GM12878 (cell line): ENCODE measurements at regions not wholly inside any gene's neighbourhood (a gene's known extent, or its start where the extent isn't known, plus 50 kb on each side); places are given as distances from the start of the nearest gene placed in this dataset.

ENCODE experiments used
- CBX5 ChIP-seq: sonication (generic); IDR thresholded peaks from 2 replicates; pipeline ENCODE4 v1.6.1; 2016; ENCODE audit warnings: low read depth, moderate library complexity, mild to moderate bottlenecking, inconsistent platforms
- DPF2 ChIP-seq: fragments of 450-650 bp; IDR thresholded peaks from 2 replicates; pipeline ENCODE4 v1.6.1; 2017; ENCODE audit warnings: mild to moderate bottlenecking
- EP300 ChIP-seq, 2 experiments: fragments of 150-350 bp in 1 of 2; IDR thresholded peaks; 2 replicates each; pipeline ENCODE4 v1.6.1; 2011 to 2012; ENCODE audit warnings: low read depth in 2 of 2, low read length in 2 of 2, borderline replicate concordance in 1 of 2, improper control_type of control experiment in 1 of 2, inconsistent platforms in 1 of 2; ENCODE audit not compliant: control insufficient read depth in 1 of 2
- EZH2 ChIP-seq: IDR thresholded peaks from 2 replicates; pipeline ENCODE4 v1.6.1; 2012; ENCODE audit warnings: low read depth, mild to moderate bottlenecking, control low read depth, inconsistent platforms, low read length, borderline replicate concordance; ENCODE audit not compliant: control insufficient read depth
- GABPA ChIP-seq: IDR thresholded peaks from 2 replicates; pipeline ENCODE4 v1.6.1; 2014; ENCODE audit warnings: antibody characterized with exemption, low read depth, mild to moderate bottlenecking, inconsistent platforms
- MTA2 ChIP-seq: fragments of 450-650 bp; IDR thresholded peaks from 2 replicates; pipeline ENCODE4 v1.6.1; 2016; ENCODE audit warnings: low read depth, mild to moderate bottlenecking, moderate library complexity
- TF ChIP-seq, protein P1 (sequence below): fragments of 450-650 bp; IDR thresholded peaks from 2 replicates; pipeline ENCODE4 v1.6.1; 2016; ENCODE audit warnings: mild to moderate bottlenecking
- TF ChIP-seq, protein P2 (sequence below): fragments of 450-650 bp; IDR thresholded peaks from 2 replicates; pipeline ENCODE4 v1.6.1; 2017; ENCODE audit warnings: antibody characterized with exemption, mild to moderate bottlenecking, moderate library complexity

DNA sequence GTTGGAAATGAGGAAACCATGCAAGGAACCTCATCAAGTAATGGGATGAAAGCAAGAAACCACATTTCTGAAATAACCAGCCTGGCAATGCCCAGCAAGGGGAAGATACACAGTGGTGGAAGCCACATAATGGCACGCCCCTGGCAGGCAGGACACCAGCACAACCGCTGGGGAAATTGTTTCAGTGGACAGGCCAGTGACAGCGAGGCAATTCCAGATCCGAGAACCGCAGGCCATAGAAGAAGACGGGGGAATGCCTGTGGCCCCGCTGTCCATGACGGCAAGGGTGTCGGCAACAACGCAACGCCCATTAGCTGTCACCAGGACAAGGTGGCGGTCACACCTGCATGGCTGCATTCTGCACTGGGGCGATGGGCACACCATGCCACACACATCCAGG is 1389.6 kb downstream of the BRD1 start (continued):
- TF ChIP-seq MTA2 (no peak), DPF2 (no peak), EZH2 (no peak), GABPA (no peak), CBX5 (no peak), EP300 (IDR thresholded peaks at IDR 0.05; ENCODE audit: borderline replicate concordance in 1 of 2, control insufficient read depth in 1 of 2, low read depth in 2 of 2, low read length in 2 of 2) (no peak)
- TF ChIP-seq, protein P1, sequence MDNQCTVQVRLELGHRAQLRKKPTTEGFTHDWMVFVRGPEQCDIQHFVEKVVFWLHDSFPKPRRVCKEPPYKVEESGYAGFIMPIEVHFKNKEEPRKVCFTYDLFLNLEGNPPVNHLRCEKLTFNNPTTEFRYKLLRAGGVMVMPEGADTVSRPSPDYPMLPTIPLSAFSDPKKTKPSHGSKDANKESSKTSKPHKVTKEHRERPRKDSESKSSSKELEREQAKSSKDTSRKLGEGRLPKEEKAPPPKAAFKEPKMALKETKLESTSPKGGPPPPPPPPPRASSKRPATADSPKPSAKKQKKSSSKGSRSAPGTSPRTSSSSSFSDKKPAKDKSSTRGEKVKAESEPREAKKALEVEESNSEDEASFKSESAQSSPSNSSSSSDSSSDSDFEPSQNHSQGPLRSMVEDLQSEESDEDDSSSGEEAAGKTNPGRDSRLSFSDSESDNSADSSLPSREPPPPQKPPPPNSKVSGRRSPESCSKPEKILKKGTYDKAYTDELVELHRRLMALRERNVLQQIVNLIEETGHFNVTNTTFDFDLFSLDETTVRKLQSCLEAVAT, result no peak
- TF ChIP-seq, protein P2, sequence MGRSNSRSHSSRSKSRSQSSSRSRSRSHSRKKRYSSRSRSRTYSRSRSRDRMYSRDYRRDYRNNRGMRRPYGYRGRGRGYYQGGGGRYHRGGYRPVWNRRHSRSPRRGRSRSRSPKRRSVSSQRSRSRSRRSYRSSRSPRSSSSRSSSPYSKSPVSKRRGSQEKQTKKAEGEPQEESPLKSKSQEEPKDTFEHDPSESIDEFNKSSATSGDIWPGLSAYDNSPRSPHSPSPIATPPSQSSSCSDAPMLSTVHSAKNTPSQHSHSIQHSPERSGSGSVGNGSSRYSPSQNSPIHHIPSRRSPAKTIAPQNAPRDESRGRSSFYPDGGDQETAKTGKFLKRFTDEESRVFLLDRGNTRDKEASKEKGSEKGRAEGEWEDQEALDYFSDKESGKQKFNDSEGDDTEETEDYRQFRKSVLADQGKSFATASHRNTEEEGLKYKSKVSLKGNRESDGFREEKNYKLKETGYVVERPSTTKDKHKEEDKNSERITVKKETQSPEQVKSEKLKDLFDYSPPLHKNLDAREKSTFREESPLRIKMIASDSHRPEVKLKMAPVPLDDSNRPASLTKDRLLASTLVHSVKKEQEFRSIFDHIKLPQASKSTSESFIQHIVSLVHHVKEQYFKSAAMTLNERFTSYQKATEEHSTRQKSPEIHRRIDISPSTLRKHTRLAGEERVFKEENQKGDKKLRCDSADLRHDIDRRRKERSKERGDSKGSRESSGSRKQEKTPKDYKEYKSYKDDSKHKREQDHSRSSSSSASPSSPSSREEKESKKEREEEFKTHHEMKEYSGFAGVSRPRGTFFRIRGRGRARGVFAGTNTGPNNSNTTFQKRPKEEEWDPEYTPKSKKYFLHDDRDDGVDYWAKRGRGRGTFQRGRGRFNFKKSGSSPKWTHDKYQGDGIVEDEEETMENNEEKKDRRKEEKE, result no peak
